GM21619 (cell line): ENCODE measurements at regions not wholly inside any gene's neighbourhood (a gene's known extent, or its start where the extent isn't known, plus 50 kb on each side); places are given as distances from the start of the nearest gene placed in this dataset.
"Not testable (repeated sequence)": the region's sequence is repeated elsewhere in the genome, so short reads cannot be mapped to it uniquely, and the experiment has no call there.

Experiments
- ATAC-seq: cut with Tn5 transposase; IDR thresholded peaks from one replicate; pipeline ENCODE4 v1.9.1; 2021; ENCODE audit not compliant: unreplicated experiment

DNA sequence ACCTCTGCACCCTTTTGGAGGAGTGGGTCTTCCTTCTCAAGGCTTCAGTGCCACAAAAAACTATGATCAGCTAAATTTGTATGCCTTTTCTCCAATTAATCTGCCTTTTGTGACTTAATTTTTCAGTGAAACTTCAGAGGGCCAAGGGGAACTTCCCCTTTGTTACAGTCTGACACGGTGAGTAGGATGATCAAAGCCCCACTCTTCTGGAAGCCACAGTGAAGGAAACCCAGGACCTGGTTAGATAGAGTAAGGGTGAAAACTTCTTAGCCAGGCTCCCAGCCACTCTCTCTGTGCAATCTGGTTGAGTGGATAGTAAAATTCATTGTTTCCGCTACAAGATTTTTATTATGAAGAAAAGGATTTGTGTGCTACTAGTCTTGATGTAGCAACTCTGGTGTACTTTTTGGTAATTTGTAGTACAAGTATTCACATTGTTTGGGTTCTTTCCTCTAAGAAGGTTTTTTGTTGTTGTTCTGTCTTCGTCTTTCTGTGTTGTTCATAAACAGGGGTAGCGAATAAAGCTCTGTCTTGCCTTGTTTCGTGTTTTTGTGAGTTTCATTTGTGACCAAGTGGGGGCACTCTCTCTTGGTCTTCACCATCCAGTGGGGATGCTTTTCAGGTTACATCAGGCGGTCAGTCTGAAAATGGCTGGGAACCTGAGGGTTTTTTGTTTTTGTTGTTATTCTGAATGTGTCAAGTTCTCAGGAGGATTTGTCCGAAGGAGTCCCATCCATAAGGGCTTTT lies 268.5 kb upstream of the NPSR1 start:
- no peak for ATAC-seq

DNA sequence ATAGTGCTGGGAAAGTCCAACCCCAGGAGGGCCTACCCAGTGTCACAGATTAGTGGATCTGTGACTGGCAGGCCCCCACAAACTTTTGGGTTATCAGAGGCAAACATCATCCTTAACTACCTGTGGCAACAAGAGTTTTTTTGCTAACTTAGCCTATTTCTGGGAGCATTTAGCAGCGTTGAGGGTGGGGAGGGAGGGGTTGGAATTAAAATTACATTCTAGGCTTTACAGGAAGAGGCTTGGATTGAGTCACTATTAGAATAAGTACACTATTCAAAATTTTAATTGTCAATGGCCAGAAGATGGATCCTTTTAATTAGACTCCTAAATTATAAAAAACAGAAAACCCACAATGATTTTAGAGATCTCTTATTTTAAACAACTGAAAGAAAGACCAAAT lies 267.9 kb upstream of the NPSR1 start:
- ATAC-seq: no peak

DNA sequence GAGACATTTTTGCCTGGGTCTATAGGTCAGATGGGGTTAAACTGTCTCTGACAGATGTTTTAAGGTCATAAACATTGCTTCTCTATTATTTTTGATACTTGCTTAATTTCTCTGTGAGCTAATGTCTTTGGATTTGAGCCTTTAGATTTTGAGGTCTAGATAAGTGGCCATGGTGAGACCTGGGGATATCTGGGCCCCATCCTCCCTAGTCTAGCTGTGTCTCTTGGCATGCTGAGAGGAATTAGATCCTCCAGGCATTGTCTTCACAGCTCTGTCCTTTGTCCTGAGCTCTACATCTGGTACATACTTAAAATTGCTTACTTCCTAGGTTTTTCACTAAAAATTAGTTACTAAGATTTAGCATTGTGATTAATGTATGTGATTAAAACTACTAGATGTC lies 265.0 kb upstream of the NPSR1 start:
- ATAC-seq: no peak

DNA sequence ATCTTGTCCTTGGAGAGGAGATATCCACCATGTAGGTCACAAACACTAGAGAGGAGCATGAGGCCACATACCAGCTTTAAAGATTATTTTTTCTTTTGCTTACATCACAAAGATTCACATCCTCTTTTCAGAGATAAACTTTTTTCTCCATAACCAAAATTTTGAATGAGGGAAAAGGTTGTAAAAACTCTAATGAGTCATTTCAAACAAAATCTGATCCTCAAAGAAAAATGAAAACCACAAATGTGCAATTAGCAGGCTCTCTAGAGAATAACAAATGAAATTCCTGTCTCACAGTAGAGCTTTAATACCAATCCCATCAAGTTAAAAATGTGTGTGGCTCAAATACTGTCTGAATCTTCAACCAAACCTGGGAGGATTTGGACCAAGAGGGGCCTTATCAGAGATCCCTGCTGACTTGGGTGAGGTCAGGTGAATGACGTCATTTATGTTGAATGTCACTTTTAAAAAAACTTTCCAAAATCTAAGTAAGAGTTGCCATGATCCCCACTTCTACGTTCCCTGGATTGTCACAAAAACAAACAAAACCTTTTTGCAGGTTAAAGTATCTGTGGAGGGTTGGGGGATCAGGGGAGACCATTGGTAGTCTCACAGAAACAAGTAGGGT lies 261.5 kb upstream of the NPSR1 start:
- no peak for ATAC-seq

DNA sequence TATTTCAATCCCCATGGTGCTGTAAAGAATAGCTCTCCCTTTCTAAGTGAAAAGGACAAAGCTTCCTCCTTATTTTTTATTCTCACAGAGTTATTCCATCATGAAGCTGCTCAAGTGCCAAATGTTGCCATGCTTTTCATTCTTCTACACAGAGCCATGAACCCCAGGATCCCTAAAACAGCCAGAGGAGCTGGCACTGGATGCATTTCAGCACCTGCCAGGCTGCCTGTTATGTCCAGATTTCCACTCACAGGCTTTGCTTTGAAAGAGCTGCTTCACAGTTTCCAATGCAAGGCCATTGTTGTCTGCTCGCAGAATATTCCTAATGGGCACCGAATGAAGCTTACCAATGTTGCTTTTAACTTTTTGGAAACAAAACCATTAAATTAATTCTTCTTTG lies 256.2 kb upstream of the NPSR1 start:
- no peak for ATAC-seq

DNA sequence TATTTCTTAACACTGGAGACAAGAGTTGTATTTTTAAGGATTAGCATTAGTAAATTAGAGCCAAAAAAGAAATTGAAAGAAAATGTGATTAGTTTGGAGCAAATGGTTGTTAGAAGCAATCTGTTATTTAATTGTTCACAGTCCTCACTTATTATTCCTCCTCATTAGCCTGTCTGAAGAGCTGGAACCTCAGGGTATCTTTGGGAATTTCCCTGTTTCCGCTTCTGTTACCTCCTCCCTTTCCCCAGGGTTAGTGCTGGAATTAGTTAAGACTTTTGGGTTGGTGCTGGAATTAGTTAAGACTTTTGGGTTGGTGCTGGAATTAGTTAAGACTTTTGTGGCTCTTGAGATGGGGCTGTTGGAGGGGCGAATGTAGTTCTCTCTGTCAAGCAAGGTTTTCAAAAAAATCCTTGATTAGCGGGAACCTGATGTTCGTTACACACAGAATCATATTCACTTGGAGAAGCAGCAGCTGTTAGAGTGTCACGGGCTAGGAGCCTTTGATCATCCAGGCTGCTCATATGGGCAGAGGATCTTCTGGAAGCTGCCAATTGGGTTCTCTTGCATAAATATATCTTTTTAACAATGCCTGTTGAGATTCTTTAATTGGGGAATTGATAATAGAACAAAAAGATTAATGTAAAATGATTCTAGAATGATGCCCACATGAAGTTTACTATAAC lies 251.0 kb upstream of the NPSR1 start:
- no peak for ATAC-seq

DNA sequence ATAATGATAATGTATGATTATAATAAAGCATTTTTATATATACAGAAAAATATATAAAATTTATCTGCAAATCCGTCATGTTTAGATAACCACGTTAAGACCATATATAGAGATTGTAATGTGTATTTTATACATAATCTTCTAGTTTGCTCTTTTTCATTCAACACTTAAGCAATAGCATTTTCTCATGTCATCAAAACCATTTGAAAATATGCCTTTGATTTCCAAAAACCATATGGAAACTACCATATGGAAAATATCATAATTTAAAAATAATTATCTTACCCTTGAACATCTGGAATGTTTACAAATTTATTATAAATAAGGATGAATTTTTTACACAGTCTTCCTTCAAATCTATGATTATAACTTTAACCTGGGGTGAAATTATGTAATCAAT lies 250.4 kb upstream of the NPSR1 start:
- ATAC-seq: no peak

DNA sequence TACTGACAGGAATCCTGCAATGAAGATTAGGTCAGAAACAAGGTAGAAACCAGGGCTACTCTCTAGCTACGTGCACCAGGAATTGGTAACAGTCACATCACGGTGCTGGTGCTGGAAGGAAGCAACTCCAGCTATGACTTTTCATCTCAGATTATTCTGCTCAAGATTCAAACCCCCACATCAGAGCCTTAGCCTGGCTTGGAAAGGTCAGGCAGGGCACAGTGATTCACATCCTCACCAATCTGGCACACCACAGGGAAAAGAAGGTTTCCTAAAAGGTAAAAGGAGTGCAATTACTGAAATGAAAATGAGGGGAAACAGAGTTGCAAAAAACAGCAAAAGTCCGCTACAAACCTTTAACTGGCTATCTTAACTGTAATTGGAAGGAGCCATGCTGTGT lies 240.2 kb upstream of the NPSR1 start:
- no peak for ATAC-seq

DNA sequence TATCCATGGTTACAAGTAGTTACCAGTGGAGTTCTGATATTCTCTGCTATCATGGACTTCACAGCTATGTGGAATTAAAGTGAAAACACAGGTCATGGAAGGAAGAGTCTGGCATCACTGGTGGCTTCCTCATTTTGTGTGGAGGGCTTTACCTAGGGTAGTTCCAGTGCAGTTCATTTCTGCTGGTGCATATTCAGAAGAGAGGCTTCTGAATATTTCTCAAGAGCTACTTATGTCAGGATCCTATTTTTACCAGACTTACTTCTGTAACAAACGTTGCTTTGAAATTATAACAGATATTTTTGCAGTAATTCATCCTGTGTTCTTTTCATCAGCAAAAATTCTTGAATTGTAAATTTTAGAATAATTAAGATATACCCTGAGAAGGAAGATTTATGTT lies 236.5 kb upstream of the NPSR1 start:
- ATAC-seq: no peak

DNA sequence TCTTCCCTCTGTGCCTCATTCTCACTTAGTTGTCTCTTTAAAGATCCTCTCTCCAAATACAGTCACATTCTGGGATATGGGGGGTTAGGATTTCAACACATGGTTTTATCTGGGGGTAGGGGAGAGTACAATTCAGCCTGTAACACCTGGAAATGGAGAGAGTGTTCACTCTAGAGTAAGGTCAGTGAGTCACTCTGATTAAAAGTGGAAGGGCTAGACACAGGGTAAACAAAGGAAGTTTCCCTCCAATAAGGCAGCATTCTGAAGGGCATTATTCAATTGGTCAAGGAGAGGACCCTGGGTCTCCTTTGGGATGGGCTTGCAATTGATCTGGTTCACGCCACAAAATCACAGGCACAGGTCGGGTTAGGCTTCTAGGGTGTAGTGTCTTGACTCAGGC lies 232.8 kb upstream of the NPSR1 start:
- no peak for ATAC-seq

DNA sequence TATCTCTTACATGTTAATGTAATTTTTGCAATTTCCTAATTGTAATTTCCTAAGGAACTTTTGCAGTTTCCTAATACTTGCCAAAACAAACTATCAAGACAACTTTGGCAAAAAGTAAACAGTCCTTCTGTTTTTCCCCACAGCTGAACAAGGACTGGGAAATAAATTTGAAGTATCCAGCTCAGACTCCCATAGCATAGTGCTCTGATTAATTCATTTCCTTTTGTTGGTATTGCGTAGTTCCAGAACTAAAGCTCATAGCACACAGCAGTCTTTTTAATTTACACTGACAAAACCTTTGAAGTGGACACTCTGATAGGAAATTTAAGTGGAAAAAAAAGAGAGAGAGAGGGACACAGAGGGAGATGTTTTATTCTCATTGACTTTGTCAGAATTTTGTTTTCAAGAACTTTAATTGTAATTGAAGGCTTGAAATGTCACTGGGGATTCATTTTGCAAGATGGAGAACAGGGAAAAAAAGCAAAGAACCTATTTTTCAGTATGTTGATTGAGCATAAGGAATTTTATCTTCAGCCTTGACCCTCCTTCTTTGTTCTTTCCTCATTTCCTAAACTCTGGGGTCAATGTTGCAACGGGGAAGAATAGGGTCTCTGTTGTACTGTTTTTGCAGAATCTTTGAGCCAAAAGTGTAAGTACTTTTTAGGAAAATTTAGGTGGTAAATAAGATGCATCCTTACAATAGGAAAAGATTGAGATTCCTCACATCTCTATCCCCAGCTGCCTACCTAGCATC lies 232.2 kb upstream of the NPSR1 start:
- ATAC-seq: no peak

DNA sequence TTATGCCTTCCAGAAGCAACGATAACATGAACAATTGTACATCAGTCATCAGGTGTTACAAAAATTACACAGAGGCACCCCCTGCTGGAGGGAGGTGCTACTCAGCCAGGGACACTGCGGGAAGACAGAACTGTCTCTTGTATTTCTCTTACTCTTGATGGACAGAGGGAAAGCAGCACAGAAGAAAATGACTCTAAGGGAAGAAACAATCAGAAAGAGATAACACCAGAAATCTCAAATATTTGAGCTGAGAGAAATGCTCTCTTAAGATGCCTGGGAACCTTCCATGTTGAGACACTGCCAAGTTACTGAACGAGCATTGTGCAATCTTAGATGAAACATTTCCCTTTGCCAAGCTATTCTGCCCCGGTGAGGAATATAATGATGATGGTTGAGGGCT lies 227.6 kb upstream of the NPSR1 start:
- ATAC-seq: no peak

DNA sequence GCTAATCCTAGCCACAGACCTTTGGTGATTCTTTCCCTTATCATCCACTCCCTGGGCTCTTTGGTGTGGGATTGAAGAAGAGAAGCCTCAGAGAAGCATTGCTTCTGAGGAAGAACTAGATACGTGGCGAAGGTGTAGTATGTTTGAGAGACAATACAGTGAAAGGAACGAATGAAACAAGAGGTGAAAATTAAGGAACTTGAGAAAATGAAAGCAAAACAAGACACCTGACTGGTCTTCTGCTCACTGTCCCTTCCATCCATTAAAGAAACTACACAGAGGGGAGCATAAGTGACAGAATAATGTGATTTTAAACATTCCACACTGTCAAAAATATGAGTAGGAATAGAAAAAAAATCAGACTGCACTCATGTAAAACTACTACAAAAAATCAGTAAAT lies 219.6 kb upstream of the NPSR1 start:
- ATAC-seq: no peak

DNA sequence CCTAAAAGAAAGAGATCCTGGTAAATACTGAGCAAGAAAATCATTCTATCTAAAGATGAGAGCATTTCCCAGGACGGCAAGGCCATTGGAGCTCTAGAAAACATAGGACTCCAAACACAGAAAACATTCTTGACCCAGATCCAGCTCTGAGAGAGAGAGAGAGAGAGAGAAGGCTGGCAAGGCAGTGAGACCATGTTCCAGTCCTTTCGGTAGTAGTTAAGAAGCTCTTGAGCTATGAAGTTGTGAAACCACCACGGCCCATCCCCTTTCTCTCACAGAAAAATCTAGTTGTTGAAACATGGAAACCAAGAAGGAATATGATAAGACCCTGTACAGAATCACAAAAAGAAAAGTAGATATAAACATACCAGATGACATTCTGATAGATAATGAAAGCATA lies 212.4 kb upstream of the NPSR1 start:
- ATAC-seq: no peak

DNA sequence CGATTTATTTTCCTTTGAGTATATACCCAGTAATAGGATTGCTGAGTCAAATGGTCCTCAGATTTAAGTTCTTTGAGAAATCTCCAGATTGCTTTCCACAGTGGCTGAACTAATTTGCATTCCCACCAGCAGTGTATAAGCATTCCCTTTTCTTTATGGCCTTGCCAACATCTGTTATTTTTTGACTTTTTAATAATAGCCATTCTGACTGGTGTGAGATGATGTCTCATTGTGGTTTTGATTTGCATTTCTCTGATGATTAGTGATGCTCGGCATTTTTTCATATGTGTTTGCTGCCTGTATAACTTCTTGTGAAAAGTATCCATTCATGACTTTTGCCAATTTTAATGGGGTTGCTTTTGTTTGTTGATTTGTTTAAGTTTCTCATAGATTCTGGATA lies 209.5 kb upstream of the NPSR1 start:
- not testable (repeated sequence) for ATAC-seq

DNA sequence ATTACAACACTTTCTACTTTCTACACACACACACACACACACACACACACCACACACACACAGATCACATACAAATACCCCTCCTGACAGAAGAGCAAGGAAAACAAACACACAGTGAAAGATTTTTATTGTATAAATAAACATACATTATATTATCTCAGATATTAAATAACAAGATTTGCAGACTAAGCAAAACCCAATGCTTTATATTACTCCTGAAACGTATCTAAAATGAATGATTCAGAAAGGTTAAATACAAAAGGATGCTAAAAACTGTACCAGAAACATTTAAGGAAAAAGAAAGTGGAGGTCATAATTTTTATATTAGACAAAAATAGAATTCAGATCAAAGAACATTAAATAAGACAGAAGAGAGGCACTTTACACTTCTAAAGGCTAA lies 208.3 kb upstream of the NPSR1 start:
- no peak for ATAC-seq

DNA sequence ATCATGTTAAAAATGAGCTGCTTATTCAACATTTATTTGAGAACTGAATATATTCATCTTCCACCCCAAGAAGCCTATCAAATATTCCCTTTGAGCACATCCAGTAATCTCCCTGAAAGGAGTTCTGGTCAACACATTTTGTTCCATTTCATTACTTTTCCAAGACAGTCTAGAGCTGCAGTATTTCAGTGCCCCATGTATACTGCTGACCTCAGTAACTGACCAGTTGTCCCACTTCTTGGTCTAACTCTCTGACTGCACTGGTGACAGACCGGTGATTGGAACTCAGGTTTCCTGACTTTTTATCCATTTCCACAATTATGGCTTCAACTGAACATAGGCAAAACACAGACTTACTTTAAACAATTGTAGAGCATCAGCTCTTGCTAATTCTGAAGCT lies 206.8 kb upstream of the NPSR1 start:
- no peak for ATAC-seq

DNA sequence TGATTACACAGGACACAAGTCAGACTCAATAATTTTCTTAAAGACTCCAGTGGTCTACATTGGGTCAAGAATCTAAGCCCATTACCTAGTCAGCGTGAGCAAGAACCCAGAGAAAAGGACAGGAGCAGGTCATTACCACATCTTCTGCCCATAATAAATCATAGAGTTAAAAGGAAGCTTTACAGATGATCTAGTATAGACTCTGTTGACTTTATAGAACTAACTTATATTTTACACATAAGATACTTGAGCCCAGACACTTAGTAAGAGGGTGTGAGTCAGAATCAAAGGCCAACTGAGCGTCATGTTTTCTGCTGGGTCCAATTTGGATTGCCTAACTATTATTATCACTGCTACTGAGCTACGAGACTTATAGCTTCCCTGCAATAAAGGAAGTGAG lies 206.1 kb upstream of the NPSR1 start:
- ATAC-seq: no peak

DNA sequence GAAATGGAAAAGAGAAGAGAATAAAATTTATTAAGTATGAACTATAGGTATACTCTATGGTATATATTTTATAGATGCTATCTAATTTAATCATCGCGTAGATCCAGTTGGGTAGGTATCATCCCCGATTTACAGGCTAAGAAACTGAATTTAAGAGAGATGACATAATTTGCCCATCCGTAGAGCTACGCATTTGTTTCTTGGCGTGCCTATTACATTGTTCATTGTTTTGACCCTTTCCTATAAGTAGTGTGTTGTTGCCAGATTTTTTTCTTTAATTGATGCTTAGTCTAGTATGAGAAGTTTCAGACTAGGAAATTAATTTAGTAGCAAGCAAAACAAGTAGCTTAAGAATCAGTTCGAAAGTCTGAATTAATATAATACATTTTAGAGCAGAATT lies 205.7 kb upstream of the NPSR1 start:
- no peak for ATAC-seq

DNA sequence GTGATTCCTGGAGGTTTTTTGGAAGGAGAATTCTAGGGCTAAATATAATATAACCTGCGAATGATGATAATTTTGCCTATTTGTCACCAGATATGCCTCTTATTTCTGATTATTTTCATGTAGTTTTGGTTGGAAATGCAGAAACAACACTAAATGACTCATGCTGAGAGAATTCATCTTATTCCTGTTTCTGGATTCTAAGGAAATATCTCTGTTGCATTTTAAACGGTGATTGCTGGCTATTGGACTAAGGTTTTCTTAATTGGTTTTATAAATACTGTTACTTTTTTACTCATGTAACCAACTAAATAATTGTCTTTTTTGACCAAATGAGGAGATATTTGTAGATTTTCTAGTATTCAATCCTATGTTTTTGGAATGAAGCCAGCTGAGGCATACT lies 204.9 kb upstream of the NPSR1 start:
- no peak for ATAC-seq

DNA sequence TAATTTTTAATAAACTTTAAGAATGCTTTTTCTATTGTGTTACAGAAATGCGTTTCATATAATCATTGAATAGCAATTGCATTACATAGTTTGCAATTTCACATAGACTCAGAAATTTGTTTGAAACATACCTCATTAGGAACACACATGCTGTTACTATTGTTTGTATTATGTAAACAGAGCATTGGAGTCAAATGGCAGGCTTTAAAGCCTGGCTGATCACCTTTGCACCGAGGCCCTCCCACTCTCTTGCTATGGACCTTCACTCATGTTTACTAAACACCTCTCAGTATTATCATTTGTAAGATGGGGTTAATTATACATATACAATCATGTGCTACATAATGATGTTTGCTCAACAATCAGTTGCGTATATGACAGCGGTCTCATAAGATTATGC lies 203.6 kb upstream of the NPSR1 start:
- no peak for ATAC-seq

DNA sequence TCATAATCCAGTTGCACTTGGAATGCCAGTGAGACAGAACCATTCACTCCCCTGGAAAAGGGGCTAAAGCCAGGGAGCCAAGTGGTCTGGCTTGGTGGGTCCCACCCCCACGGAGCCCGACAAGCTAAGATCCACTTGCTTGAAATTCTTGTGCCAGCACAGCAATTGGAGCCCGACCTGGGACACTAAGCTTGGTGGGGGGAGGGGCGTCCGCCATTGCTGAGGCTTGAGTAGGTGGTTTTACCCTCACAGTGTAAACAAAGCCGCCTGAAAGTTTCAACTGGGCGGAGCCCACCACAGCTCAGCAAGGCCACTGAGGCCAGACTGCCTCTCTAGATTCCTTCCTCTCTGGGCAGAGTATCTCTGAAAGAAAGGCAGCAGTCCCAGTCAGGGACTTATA lies 200.7 kb upstream of the NPSR1 start:
- ATAC-seq: no peak
